ENCODE measurements at regions not wholly inside any gene's neighbourhood (a gene's known extent, or its start where the extent isn't known, plus 50 kb on each side); places are given as distances from the start of the nearest gene placed in this dataset.
A peak's percentile ranks its signal among the peaks of the same experiment; 100 is the strongest.
"Not testable (repeated sequence)": the region's sequence is repeated elsewhere in the genome, so short reads cannot be mapped to it uniquely, and the experiment has no call there.

GRCh38 chr16:15219679-15220615 is 125.9 kb upstream of the RRN3 start:
- H3K27me3 ChIP-seq; H3K27ac ChIP-seq; H3K4me3 ChIP-seq; H3K9me3 ChIP-seq (replicated peaks); H3K36me3 ChIP-seq; H3K4me1 ChIP-seq: not testable (repeated sequence)
- DNase-seq: peak in 1 of 2 experiments; percentile 13

- H3K27me3 ChIP-seq; H3K4me3 ChIP-seq; H3K4me1 ChIP-seq; H3K9me3 ChIP-seq (replicated peaks); H3K36me3 ChIP-seq; DNase-seq; H3K27ac ChIP-seq: not testable (repeated sequence)
Measured at GRCh38 chr16:15218856-15219500, 124.9 kb upstream of the RRN3 start.

GRCh38 chr16:15207202-15207981 is 113.3 kb upstream of the RRN3 start:
- not testable (repeated sequence) for H3K36me3 ChIP-seq; H3K9me3 ChIP-seq (replicated peaks); DNase-seq; H3K4me1 ChIP-seq; H3K27ac ChIP-seq; H3K27me3 ChIP-seq; H3K4me3 ChIP-seq

GRCh38 chr16:15206439-15206838 is 112.4 kb upstream of the RRN3 start:
- H3K4me3 ChIP-seq; DNase-seq; H3K27ac ChIP-seq; H3K36me3 ChIP-seq; H3K9me3 ChIP-seq (replicated peaks); H3K4me1 ChIP-seq; H3K27me3 ChIP-seq: not testable (repeated sequence)

GRCh38 chr16:15205939-15206338 is 111.9 kb upstream of the RRN3 start:
- H3K4me1 ChIP-seq; H3K36me3 ChIP-seq; H3K27ac ChIP-seq; H3K27me3 ChIP-seq; H3K9me3 ChIP-seq (replicated peaks); H3K4me3 ChIP-seq; DNase-seq: not testable (repeated sequence)

GRCh38 chr16:15204571-15204970 is 110.5 kb upstream of the RRN3 start:
- H3K27me3 ChIP-seq; H3K4me1 ChIP-seq; H3K9me3 ChIP-seq (replicated peaks); H3K4me3 ChIP-seq; H3K27ac ChIP-seq; DNase-seq; H3K36me3 ChIP-seq: not testable (repeated sequence)

- not testable (repeated sequence) for H3K27me3 ChIP-seq; H3K4me3 ChIP-seq; H3K36me3 ChIP-seq; DNase-seq; H3K27ac ChIP-seq; H3K9me3 ChIP-seq (replicated peaks); H3K4me1 ChIP-seq
Measured at GRCh38 chr16:15192813-15193212, 98.7 kb upstream of the RRN3 start.

GRCh38 chr16:15192197-15192596 is 98.1 kb upstream of the RRN3 start:
- H3K9me3 ChIP-seq (replicated peaks); H3K4me1 ChIP-seq; H3K27me3 ChIP-seq; DNase-seq; H3K27ac ChIP-seq; H3K4me3 ChIP-seq; H3K36me3 ChIP-seq: not testable (repeated sequence)

GRCh38 chr16:15189478-15189877 is 95.4 kb upstream of the RRN3 start:
- H3K27me3 ChIP-seq; DNase-seq; H3K36me3 ChIP-seq; H3K9me3 ChIP-seq (replicated peaks); H3K27ac ChIP-seq; H3K4me3 ChIP-seq; H3K4me1 ChIP-seq: not testable (repeated sequence)

Data from SJCRH30 (cell line).